ENCODE measurements at regions not wholly inside any gene's neighbourhood (a gene's known extent, or its start where the extent isn't known, plus 50 kb on each side); places are given as distances from the start of the nearest gene placed in this dataset.

GRCh38 chr6:94300424-94301144 lies 881.2 kb upstream of the EPHA7 start:
- no peak for TF ChIP-seq CTCF (IDR thresholded peaks at IDR 0.05; ENCODE audit: low read length)
- no peak for TF ChIP-seq EZH2 (optimal IDR thresholded peaks at IDR 0.05; ENCODE audit: low read depth, low read length)

All from MM.1S (cell line).